HepG2 (cell line): ENCODE measurements at regions not wholly inside any gene's neighbourhood (a gene's known extent, or its start where the extent isn't known, plus 50 kb on each side); places are given as distances from the start of the nearest gene placed in this dataset.
A peak's percentile ranks its signal among the peaks of the same experiment; 100 is the strongest.

Experiments
- ATAC-seq: fragments of 200-7000 bp; cut with Tn5 transposase; 3 replicates; pipeline ENCODE4 v1.9.1; 2020; ENCODE audit warnings: mild to moderate bottlenecking, moderate library complexity
- BruUV-seq: library from RNA; stranded (reverse); fragments of 400-500 nt; replicated peaks from 2 replicates; lab custom pipeline; 2021; lab: Mats Ljungman, UMichigan
- CTCF ChIA-PET: fragments of 300-600 bp; formaldehyde crosslinking; extraction: SDS; loops from one replicate; lab custom pipeline; 2021; ENCODE audit warnings: low total read pairs, inconsistent platforms, low intra/inter-chr PET ratio; lab: Yijun Ruan, JAX
- POLR2A ChIA-PET: fragments of 350-600 bp; sonication (Branson Sonifier 250); formaldehyde crosslinking; loops from one replicate; lab custom pipeline; 2020; ENCODE audit warnings: antibody characterized with exemption, inconsistent platforms; lab: Yijun Ruan, JAX
- DNase-seq: peaks from one replicate; pipeline ENCODE4 v3.0.0-alpha.2; 2015; ENCODE audit warnings: low spot score
- FAIRE-seq: peaks from 3 replicates; lab custom pipeline; 2011; peaks lifted over from hg19 to GRCh38; lab: Jason Lieb, UNC
- H2AFZ ChIP-seq: one replicate; pipeline ENCODE4 v1.6.1; 2011; ENCODE audit warnings: low read length, inconsistent platforms
- H3K27ac ChIP-seq: fragments of 300-600 bp; 3 replicates; pipeline ENCODE4 v1.8.0; 2011; ENCODE audit warnings: mixed run types, mild to moderate bottlenecking, mixed read lengths, low read length, inconsistent platforms; ENCODE audit not compliant: insufficient read depth; ENCODE audit errors: extremely low read length
- H3K27me3 ChIP-seq, 2 experiments: fragments of 200-600 bp in 1 of 2; 2 replicates in 1 of 2; 3 replicates in 1 of 2; pipeline versions ENCODE4 v1.6.0 to v1.8.0; 2011; ENCODE audit warnings: low read length in 2 of 2, mild to moderate bottlenecking in 2 of 2, moderate library complexity in 2 of 2, inconsistent platforms in 1 of 2; ENCODE audit not compliant: insufficient read depth in 2 of 2, control insufficient read depth in 1 of 2
- H3K36me3 ChIP-seq, 2 experiments: fragments of 200-600 bp in 1 of 2; replicated peaks in 1 of 2; 2 replicates in 1 of 2; 3 replicates in 1 of 2; pipeline versions ENCODE4 v1.5.1 to v1.8.0; 2011; ENCODE audit warnings: low read length in 2 of 2, inconsistent platforms in 1 of 2; ENCODE audit not compliant: insufficient read depth in 2 of 2, control insufficient read depth in 1 of 2
- H3K4me1 ChIP-seq: 2 replicates; pipeline ENCODE4 v1.5.1; 2012; ENCODE audit warnings: low read length, inconsistent platforms; ENCODE audit not compliant: insufficient read depth
- H3K4me2 ChIP-seq: 2 replicates; pipeline ENCODE4 v1.6.0; 2011; ENCODE audit warnings: low read depth, low read length, inconsistent platforms
- H3K4me3 ChIP-seq, 3 experiments: fragments of 200-600 bp in 1 of 3; sonication (generic), shearing (Covaris generic) in 1 of 3; replicated peaks in 1 of 3; 2 replicates each; pipeline ENCODE4 v1.5.1; 2011 to 2016; ENCODE audit warnings: low read length in 3 of 3, inconsistent platforms in 2 of 3, low read depth in 2 of 3, mild to moderate bottlenecking in 2 of 3, control low read depth in 1 of 3, mixed read lengths in 1 of 3; ENCODE audit not compliant: insufficient read depth in 1 of 3
- H3K79me2 ChIP-seq: one replicate; pipeline ENCODE4 v1.6.1; 2011; ENCODE audit warnings: low read length, inconsistent platforms; ENCODE audit not compliant: insufficient read depth
- H3K9ac ChIP-seq: 2 replicates; pipeline ENCODE4 v1.6.0; 2011; ENCODE audit warnings: mild to moderate bottlenecking, low read depth, low read length, inconsistent platforms; ENCODE audit not compliant: insufficient read depth
- H3K9me3 ChIP-seq: 2 replicates; pipeline ENCODE4 v1.5.1; 2012; ENCODE audit warnings: mild to moderate bottlenecking, low read length
- H4K20me1 ChIP-seq: 2 replicates; pipeline ENCODE4 v1.6.0; 2011; ENCODE audit warnings: inconsistent platforms, mild to moderate bottlenecking, low read length, moderate library complexity; ENCODE audit not compliant: insufficient read depth
- CEBPG ChIP-seq: IDR thresholded peaks from 2 replicates; pipeline ENCODE4 v1.6.1; 2016
- DPF2 ChIP-seq: sonication (generic); formaldehyde crosslinking; IDR thresholded peaks from 2 replicates; pipeline ENCODE4 v1.4.0; 2020; ENCODE audit warnings: mild to moderate bottlenecking, low read depth, missing genetic modification reagents, borderline replicate concordance
- FOSL2 ChIP-seq: sonication (generic); formaldehyde crosslinking; IDR thresholded peaks from 2 replicates; pipeline ENCODE4 v1.4.0; 2020; ENCODE audit warnings: missing genetic modification reagents
- FOXM1 ChIP-seq: sonication (generic); formaldehyde crosslinking; IDR thresholded peaks from 2 replicates; pipeline ENCODE4 v1.5.0; 2020; ENCODE audit warnings: missing genetic modification reagents
- GABPB1 ChIP-seq: IDR thresholded peaks from 2 replicates; pipeline ENCODE4 v1.6.1; 2016; ENCODE audit warnings: mild to moderate bottlenecking, missing genetic modification reagents, moderate library complexity, missing compliant biosample characterization
- GMEB2 ChIP-seq: IDR thresholded peaks from 2 replicates; pipeline ENCODE4 v1.6.1; 2016; ENCODE audit warnings: missing biosample characterization, missing genetic modification reagents, low read depth
- JUND ChIP-seq: sonication (generic); formaldehyde crosslinking; IDR thresholded peaks from 2 replicates; pipeline ENCODE4 v1.8.0; 2022; ENCODE audit warnings: mild to moderate bottlenecking, missing genetic modification reagents
- KLF9 ChIP-seq: IDR thresholded peaks from 2 replicates; pipeline ENCODE4 v1.6.1; 2016; ENCODE audit warnings: low read depth
- MAFF ChIP-seq: IDR thresholded peaks from 2 replicates; pipeline ENCODE4 v1.6.1; 2011; ENCODE audit warnings: low read depth, low read length, improper control_type of control experiment
- MAFK ChIP-seq, 2 experiments: IDR thresholded peaks in 1 of 2; conservative IDR thresholded peaks in 1 of 2; 2 replicates each; pipeline ENCODE4 v1.6.1; 2011; ENCODE audit warnings: improper control_type of control experiment in 2 of 2, low read length in 2 of 2
- NAIF1 ChIP-seq: sonication (generic); formaldehyde crosslinking; IDR thresholded peaks from 2 replicates; pipeline ENCODE4 v1.5.0; 2020; ENCODE audit warnings: mild to moderate bottlenecking, missing genetic modification reagents, borderline replicate concordance
- NFE2 ChIP-seq: sonication (generic); formaldehyde crosslinking; IDR thresholded peaks from 2 replicates; pipeline ENCODE4 v1.4.0; 2020; ENCODE audit warnings: missing genetic modification reagents
- NFE2L2 ChIP-seq: fragments of 150-350 bp; IDR thresholded peaks from 2 replicates; pipeline ENCODE4 v1.6.1; 2014; ENCODE audit warnings: low read length
- PLSCR1 ChIP-seq: sonication (generic); formaldehyde crosslinking; IDR thresholded peaks from 2 replicates; pipeline ENCODE4 v1.5.0; 2020; ENCODE audit warnings: missing genetic modification reagents, mild to moderate bottlenecking, borderline replicate concordance
- RAD51 ChIP-seq: fragments of 450-650 bp; IDR thresholded peaks from 2 replicates; pipeline ENCODE4 v1.6.1; 2016; ENCODE audit warnings: borderline replicate concordance
- ZNF331 ChIP-seq: sonication (generic); formaldehyde crosslinking; IDR thresholded peaks from 2 replicates; pipeline ENCODE4 v1.4.0; 2020; ENCODE audit warnings: missing genetic modification reagents
- ZNF343 ChIP-seq: sonication (generic); formaldehyde crosslinking; IDR thresholded peaks from 2 replicates; pipeline ENCODE4 v1.4.0; 2020; ENCODE audit warnings: mild to moderate bottlenecking, missing genetic modification reagents
- ZNF597 ChIP-seq: sonication (generic); formaldehyde crosslinking; IDR thresholded peaks from 2 replicates; pipeline ENCODE4 v1.5.0; 2020; ENCODE audit warnings: missing genetic modification reagents
- ZNF777 ChIP-seq: sonication (generic); formaldehyde crosslinking; IDR thresholded peaks from 2 replicates; pipeline ENCODE4 v1.4.0; 2020; ENCODE audit warnings: missing genetic modification reagents
- WGBS: methylation state at CpG from one replicate; pipeline ENCODE4 v1.1.6; 2017; ENCODE audit warnings: low lambda C conversion rate; 5-methylcytosine and 5-hydroxymethylcytosine counted together
- in situ Hi-C: cut with HindIII; loops from 2 replicates; pipeline ENCODE4 v1.10.0; 2017; ENCODE audit warnings: low pct_unique_long_range_greater_than_20kb; ENCODE audit not compliant: extremely low pct_ligation_motif_present
- intact Hi-C: fragments of 100-400 bp; cut with micrococcal nuclease; formaldehyde crosslinking; loops from one replicate; pipeline ENCODE4 v1.10.0; 2022; ENCODE audit not compliant: unreplicated experiment

- Histone ChIP-seq H3K9me3 (no peaks in the 10 kb centered on the region), H3K4me2 (no peak overlapping the region), H3K27me3 (no peaks in the 10 kb centered on the region), H3K4me3 (no peak overlapping the region), H4K20me1 (no peaks in the 10 kb centered on the region), H3K4me1 (peaks cover 22% of the 10 kb centered on the region), H3K9ac (no peak overlapping the region), H2AFZ (no peak overlapping the region), H3K27ac (no peak overlapping the region), H3K36me3 (no peaks in the 10 kb centered on the region), H3K79me2 (no peaks in the 10 kb centered on the region)
- BruUV-seq = no TSS peak
- in situ Hi-C loops (no loop called here), intact Hi-C loops (no loop called here)
- DNase-seq (no peak), ATAC-seq (no peak), FAIRE-seq (no peak)
- ChIA-PET CTCF (no interaction called here), POLR2A (no interaction called here)
- no peak for TF ChIP-seq FOXM1 (CRISPR knock-in tag)
- TF ChIP-seq PLSCR1 (CRISPR knock-in tag) = no peak
- no peak for TF ChIP-seq KLF9
- no peak for TF ChIP-seq ZNF597 (CRISPR knock-in tag)
- no peak for TF ChIP-seq ZNF331
- TF ChIP-seq ZNF343 (CRISPR knock-in tag) = no peak
- no peak for TF ChIP-seq ZNF777 (CRISPR knock-in tag)
- no peak for TF ChIP-seq NFE2
- WGBS = 98% methylated on average over 2 of the region's 2 CpGs
Observed at GRCh38 chr10:3900391-3900790, 115.4 kb upstream of the KLF6 start.

- intact Hi-C loops (no loop called here), in situ Hi-C loops (no loop called here)
- no TSS peak for BruUV-seq
- no peaks in the 10 kb centered on the region for H3K36me3 ChIP-seq
- WGBS = 75% methylated on average over 4 of the region's 4 CpGs
- H3K79me2 ChIP-seq = no peaks in the 10 kb centered on the region
- H3K9ac ChIP-seq = no peak overlapping the region
- peaks cover 22% of the 10 kb centered on the region for H3K4me1 ChIP-seq
- no peaks in the 10 kb centered on the region for H3K27me3 ChIP-seq
- FAIRE-seq (no peak), ATAC-seq (no peak), DNase-seq (peak; percentile 31)
- no peak overlapping the region for H2AFZ ChIP-seq
- ChIA-PET CTCF (no interaction called here), POLR2A (no interaction called here)
- H3K4me2 ChIP-seq = no peak overlapping the region
- TF ChIP-seq MAFK (conservative IDR thresholded peaks at IDR 0.05 in 1 of 2, IDR thresholded peaks at IDR 0.05 in 1 of 2; ENCODE audit: low read length in 2 of 2) (peak; percentile 74 to 81), NFE2L2 (no peak), FOSL2 (CRISPR knock-in tag) (peak; percentile 33; the same call in 1 of the 2 replicates), DPF2 (CRISPR knock-in tag) (no peak), GMEB2 (CRISPR knock-in tag) (no peak), GABPB1 (CRISPR knock-in tag) (no peak), MAFF (peak; percentile 81), CEBPG (no peak), RAD51 (peak; percentile 57; the same call in 1 of the 2 replicates), JUND (no peak), NAIF1 (no peak)
- H3K9me3 ChIP-seq = no peaks in the 10 kb centered on the region
- no peaks in the 10 kb centered on the region for H4K20me1 ChIP-seq
- no peak overlapping the region for H3K27ac ChIP-seq
- H3K4me3 ChIP-seq = no peak overlapping the region
Observed at GRCh38 chr10:3898821-3899220, 113.8 kb upstream of the KLF6 start.
